EL (cell line): ENCODE measurements at regions not wholly inside any gene's neighbourhood (a gene's known extent, or its start where the extent isn't known, plus 50 kb on each side); places are given as distances from the start of the nearest gene placed in this dataset.
A peak's percentile ranks its signal among the peaks of the same experiment; 100 is the strongest.

Experiments
- DNase-seq: peaks from one replicate; pipeline ENCODE4 v3.0.0-alpha.2; 2016

- peak; percentile 88 for DNase-seq
These were observed 87.9 kb upstream of the FAM169A start for GRCh38 chr5:74953937-74954720.

GRCh38 chr5:74953554-74953936, 87.4 kb upstream of the FAM169A start:
- no peak for DNase-seq

- DNase-seq: peak; percentile 30
These were observed 86.2 kb upstream of the FAM169A start for GRCh38 chr5:74952406-74952805.

GRCh38 chr5:74951865-74952264, 85.7 kb upstream of the FAM169A start:
- no peak for DNase-seq

- DNase-seq: peak; percentile 31
These were observed 84.8 kb upstream of the FAM169A start for GRCh38 chr5:74950836-74951515.

- peak; percentile 75 for DNase-seq
These were observed 83.8 kb upstream of the FAM169A start for GRCh38 chr5:74949976-74950375.

- peak; percentile 42 for DNase-seq
These were observed 81.9 kb upstream of the FAM169A start for GRCh38 chr5:74948031-74948546.

GRCh38 chr5:74946471-74946870, 80.3 kb upstream of the FAM169A start:
- no peak for DNase-seq

- peak; percentile 25 for DNase-seq
These were observed 79.5 kb upstream of the FAM169A start for GRCh38 chr5:74945561-74946165.

- no peak for DNase-seq
These were observed 77.7 kb upstream of the FAM169A start for GRCh38 chr5:74943905-74944304.

- no peak for DNase-seq
These were observed 76.6 kb upstream of the FAM169A start for GRCh38 chr5:74942622-74943286.

GRCh38 chr5:74940782-74941353, 74.7 kb upstream of the FAM169A start:
- no peak for DNase-seq

GRCh38 chr5:74938250-74938933, 72.2 kb upstream of the FAM169A start:
- DNase-seq: peak; percentile 57

GRCh38 chr5:74935752-74936091, 69.5 kb upstream of the FAM169A start:
- no peak for DNase-seq

- peak; percentile 80 for DNase-seq
These were observed 69.0 kb upstream of the FAM169A start for GRCh38 chr5:74934949-74935751.

GRCh38 chr5:74927336-74927735, 61.1 kb upstream of the FAM169A start:
- no peak for DNase-seq

GRCh38 chr5:74919487-74919886, 53.3 kb upstream of the FAM169A start:
- DNase-seq: peak; percentile 68

GRCh38 chr5:74919041-74919440, 52.9 kb upstream of the FAM169A start:
- DNase-seq: no peak

GRCh38 chr5:74918232-74918669, 52.1 kb upstream of the FAM169A start:
- no peak for DNase-seq

GRCh38 chr5:74916831-74917710, 50.9 kb upstream of the FAM169A start:
- DNase-seq: peak; percentile 55
